GM19023 (cell line): ENCODE measurements at regions not wholly inside any gene's neighbourhood (a gene's known extent, or its start where the extent isn't known, plus 50 kb on each side); places are given as distances from the start of the nearest gene placed in this dataset.
"Not testable (repeated sequence)": the region's sequence is repeated elsewhere in the genome, so short reads cannot be mapped to it uniquely, and the experiment has no call there.

ENCODE experiments used
- ATAC-seq: cut with Tn5 transposase; IDR thresholded peaks from one replicate; pipeline ENCODE4 v1.9.1; 2021; ENCODE audit warnings: mild to moderate bottlenecking, moderate library complexity; ENCODE audit not compliant: unreplicated experiment

GRCh38 chr1:178606839-178607238 lies 93.9 kb downstream of the TEX35 start:
- ATAC-seq: no peak

GRCh38 chr1:178607718-178608408 lies 95.0 kb downstream of the TEX35 start:
- ATAC-seq: peak; percentile 55

GRCh38 chr1:178609015-178609414 lies 96.1 kb downstream of the TEX35 start:
- no peak for ATAC-seq

- ATAC-seq: not testable (repeated sequence)
Observed at GRCh38 chr1:178610690-178611410, 97.9 kb downstream of the TEX35 start.

- ATAC-seq: no peak
Observed at GRCh38 chr1:178612261-178612660, 99.4 kb downstream of the TEX35 start.

GRCh38 chr1:178613271-178613945 lies 100.5 kb downstream of the TEX35 start:
- ATAC-seq: no peak

- ATAC-seq: no peak
Observed at GRCh38 chr1:178614286-178614685, 101.4 kb downstream of the TEX35 start.

- ATAC-seq: no peak
Observed at GRCh38 chr1:178619042-178619927, 105.8 kb upstream of the RALGPS2 start.

GRCh38 chr1:178620584-178621475 lies 104.2 kb upstream of the RALGPS2 start:
- ATAC-seq: no peak

GRCh38 chr1:178621822-178622221 lies 103.2 kb upstream of the RALGPS2 start:
- no peak for ATAC-seq

GRCh38 chr1:178625695-178626094 lies 99.3 kb upstream of the RALGPS2 start:
- no peak for ATAC-seq

- no peak for ATAC-seq
Observed at GRCh38 chr1:178627037-178627436, 98.0 kb upstream of the RALGPS2 start.

GRCh38 chr1:178628637-178629251 lies 96.3 kb upstream of the RALGPS2 start:
- ATAC-seq: no peak

- ATAC-seq: no peak
Observed at GRCh38 chr1:178629252-178630154, 95.5 kb upstream of the RALGPS2 start.

- no peak for ATAC-seq
Observed at GRCh38 chr1:178630417-178630816, 94.6 kb upstream of the RALGPS2 start.

- ATAC-seq: no peak
Observed at GRCh38 chr1:178632653-178633052, 92.4 kb upstream of the RALGPS2 start.

- ATAC-seq: no peak
Observed at GRCh38 chr1:178633056-178633455, 92.0 kb upstream of the RALGPS2 start.

- ATAC-seq: no peak
Observed at GRCh38 chr1:178634445-178634844, 90.6 kb upstream of the RALGPS2 start.
